Germinal center (tissue), 1 donor: ENCODE measurements at regions not wholly inside any gene's neighbourhood (a gene's known extent, or its start where the extent isn't known, plus 50 kb on each side); places are given as distances from the start of the nearest gene placed in this dataset.

Experiments
- DNase-seq: peaks from one replicate; pipeline ENCODE4 v3.0.0; 2012; ENCODE audit warnings: mixed read lengths, low spot score

DNA sequence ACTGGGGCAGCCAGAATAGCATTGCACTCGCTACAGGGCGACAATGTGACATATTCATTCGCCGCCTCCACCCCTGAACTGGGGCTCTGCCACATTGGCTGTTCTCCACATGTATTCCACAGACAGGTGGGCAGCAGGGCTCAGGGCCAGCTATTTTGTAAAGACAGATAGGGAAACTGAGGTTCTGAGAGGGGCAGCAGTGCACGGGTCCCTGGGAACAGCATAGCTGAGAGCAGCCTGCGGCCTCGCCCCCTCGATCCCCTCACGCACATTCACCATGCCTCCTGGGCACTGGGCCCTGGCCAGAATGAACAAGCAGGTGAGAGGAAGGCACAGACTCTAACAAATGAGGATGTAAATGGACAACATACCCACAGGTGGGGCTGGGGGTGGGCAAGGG lies 75.0 kb upstream of the SPATA12 start:
- no peak for DNase-seq

DNA sequence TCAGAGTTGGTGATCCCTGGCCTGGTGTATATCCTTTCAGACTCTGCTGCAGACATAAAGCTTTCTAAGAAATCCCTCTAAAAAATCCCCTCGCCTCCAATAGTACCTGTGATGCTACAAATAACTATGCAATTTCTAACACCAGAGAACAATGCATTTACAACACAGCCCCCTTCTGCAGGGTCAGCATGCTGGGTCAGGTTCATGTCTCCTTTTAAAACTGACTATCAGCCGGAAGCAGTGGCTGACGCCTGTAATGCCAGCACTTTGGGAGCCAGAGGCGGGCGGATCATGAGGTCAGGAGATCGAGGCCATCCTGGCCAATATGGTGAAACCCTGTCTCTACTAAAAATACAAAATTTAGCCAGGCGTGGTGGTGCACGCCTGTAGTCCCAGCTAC lies 77.0 kb upstream of the SPATA12 start:
- no peak for DNase-seq

DNA sequence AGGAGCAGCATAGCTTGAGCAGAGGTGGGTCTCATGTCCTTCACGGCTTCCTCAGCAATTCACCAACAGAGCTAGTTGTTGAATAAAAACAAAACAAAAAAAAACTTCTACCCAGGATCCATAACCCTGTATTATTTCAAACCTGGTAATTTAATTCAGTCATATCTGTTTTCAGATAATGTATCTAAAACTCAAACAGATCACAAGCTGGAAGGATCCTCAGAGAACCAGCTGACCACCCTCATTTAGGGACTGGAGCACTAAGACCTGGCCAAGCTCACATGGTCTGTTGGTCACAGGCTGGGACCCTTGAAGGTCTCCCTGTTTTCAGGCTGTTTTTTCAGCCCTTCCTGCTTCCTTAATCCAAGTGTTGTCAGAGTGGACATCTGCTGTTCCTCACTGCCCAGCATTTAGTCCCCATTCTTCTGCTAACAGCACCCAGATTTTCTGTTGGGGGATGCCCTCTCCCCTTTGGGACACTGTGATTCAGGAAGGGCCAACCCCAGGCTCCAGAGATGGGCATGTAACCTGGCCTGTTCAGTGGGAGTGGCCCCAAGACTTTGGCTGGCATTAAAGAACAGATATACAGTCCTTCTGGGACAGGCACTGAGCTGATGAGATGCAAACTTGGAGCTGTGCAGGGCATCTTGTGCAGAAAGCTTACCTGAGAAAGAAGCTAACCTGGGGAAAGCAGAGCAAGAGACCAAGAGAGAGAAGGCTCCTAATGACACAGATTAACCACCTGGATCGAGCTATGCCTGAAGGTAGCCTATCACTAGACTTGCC lies 78.8 kb upstream of the SPATA12 start:
- DNase-seq, result no peak

DNA sequence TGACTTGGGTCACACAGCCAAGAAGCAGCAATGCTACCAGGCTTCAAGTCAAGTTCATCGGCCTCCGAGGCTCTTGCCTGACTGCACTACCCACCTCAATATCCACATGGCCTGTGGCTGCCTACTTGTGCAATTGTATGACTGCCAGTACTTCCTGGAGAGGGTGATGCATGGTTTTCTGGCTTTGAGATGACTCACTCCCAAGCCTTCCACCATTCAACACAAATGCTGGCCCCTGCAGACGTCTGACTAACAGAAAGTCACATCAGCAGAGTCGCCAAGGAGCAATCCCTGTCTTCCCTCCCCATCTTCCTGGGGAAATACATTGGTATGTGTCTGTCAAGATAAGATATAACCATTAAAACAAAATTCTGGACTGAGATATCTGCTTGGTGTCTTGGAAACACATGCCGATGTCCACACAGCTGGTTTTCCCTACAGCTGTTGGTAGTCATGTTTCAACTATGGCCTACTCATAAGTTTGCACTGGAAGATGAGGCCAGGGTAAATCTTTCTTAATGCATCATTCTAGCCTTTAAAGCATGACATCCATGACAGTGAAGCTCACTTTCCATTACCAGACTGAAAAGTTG lies 79.6 kb upstream of the SPATA12 start:
- DNase-seq, result no peak

DNA sequence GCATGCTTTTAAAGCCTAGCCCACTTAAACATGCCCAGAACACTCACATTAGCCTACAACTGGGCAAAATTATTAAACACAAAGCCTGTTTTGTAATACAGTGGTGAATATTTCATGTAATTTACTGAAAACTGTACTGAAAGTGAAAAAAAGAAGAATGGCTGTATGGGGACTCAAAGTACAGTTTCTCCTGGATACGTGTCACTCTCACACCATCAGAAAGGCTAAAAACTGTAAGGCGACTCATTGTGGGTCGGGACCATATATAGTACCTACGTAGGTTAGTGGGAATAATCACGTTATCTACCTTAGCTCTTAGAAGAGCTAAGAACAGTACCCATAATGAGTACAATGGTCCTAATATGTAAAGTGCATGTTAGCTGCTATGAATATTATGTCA lies 80.2 kb upstream of the SPATA12 start:
- DNase-seq, result no peak

DNA sequence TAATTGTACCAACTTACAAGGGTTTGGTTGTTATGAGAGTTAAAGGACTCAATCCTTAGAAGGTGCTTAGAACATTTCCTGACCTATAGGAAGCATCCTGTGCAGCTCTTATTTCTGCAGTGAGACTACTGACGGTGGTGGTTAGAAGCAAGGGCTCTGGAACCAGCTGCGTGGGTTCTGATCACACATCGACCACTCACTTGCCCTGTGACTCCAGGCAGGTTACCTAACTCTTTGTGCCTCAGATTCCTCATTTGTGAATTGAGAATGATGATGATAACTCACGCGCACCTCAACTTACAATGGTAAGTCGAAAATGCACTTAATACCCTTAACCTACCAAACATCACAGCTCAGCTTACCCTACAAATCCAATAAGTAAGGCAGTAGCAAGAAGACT lies 80.7 kb upstream of the SPATA12 start:
- no peak for DNase-seq

DNA sequence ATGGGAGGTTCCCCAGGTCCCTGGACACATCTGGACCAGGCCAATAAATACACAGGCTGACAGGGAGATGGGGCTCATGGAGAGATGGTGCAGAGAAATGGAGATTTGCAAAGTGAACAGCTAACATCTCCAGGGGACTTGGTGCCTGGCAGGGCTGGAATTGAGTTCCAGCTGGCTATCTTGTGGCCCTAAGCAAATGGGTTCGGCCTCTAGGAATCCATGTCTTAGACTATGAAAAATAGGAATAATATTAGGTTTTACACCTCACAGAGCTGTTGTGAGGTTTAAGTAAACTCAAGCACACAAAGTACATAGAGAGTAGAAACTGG lies 82.9 kb upstream of the SPATA12 start:
- DNase-seq, result no peak

GRCh38 chr3:56976651-56977560 lies 83.6 kb upstream of the SPATA12 start:
- no peak for DNase-seq

- no peak for DNase-seq
Observed at GRCh38 chr3:56975567-56975966, 84.9 kb upstream of the SPATA12 start.

- DNase-seq, result no peak
Observed at GRCh38 chr3:56974247-56974930, 86.1 kb upstream of the SPATA12 start.

DNA sequence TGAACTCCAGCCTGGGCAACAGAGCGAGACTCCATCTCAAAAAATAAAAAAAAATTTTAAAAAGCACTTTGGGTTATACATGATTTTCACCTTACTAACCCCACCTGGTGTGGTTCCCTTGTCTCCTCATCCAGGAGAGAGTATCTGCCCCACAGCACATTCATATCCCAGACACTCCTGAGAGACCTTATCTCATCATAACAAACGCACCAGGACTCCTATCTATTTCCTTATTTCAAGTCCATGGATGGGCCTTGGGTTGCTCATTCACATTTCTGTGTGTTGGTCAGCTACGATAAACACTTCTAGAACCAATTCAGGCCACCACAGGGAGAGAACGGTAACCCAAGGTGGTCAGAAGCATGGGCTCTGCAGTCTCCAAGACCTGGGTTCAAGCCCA lies 88.6 kb upstream of the SPATA12 start:
- DNase-seq, result no peak

DNA sequence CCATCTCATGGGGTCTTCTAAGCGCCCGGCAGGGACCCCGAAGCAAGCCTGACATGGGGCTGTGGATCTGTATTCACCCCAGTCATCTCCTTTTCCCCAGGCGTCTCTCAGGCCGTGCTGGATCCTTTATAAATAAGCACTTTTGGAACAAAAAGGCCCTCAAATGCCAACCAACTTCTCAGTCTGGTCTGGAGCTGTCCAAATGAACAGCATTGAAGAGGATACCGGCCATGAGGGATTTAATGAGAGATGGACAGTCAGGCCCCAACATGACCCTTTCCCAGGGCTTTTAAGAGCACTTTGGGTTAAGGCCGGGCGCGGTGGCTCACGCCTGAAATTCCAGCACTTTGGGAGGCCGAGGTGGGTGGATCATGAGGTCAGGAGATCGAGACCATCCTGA lies 89.2 kb upstream of the SPATA12 start:
- no peak for DNase-seq

DNA sequence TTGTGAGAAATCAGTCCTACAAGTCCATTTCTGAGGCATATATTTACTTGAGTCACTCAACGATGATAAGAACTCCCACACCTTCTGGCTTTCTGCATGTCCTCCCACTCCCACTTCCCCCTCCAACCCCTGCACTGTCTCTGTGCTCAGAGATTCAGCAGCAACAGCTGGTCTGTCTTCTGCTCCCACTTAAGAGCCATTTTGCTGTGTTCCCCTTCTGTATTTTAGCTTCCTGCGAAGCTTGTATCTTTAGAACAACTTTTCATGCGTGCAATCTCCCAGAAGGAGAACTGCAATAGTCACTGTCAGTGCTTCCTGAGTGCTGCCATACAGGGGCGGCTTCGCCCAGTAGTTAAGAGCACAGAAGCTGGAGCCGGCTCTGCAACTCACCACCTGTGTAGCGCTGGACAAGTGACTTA lies 90.0 kb upstream of the SPATA12 start:
- no peak for DNase-seq

DNA sequence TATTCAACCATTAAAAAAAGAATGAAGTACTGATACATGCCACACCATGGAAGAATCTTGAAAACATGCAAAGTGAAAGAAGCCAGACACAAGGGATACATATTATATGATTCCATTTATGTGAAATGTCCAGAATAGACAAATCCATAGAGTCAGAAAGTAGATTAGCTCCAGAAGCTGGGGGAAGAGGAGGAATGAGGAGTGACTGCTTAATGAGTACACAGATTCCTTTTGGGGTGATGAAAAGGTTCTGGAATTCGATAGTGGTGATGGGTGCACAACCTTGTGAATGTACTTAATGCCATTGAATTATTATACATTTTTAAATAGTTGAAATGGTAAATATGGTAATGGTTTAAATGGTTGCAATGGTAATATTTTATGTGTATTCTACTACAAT lies 90.6 kb upstream of the SPATA12 start:
- no peak for DNase-seq

- no peak for DNase-seq
Observed at GRCh38 chr3:56966509-56966908, 94.0 kb upstream of the SPATA12 start.

GRCh38 chr3:56966104-56966503 lies 94.4 kb upstream of the SPATA12 start:
- no peak for DNase-seq

DNA sequence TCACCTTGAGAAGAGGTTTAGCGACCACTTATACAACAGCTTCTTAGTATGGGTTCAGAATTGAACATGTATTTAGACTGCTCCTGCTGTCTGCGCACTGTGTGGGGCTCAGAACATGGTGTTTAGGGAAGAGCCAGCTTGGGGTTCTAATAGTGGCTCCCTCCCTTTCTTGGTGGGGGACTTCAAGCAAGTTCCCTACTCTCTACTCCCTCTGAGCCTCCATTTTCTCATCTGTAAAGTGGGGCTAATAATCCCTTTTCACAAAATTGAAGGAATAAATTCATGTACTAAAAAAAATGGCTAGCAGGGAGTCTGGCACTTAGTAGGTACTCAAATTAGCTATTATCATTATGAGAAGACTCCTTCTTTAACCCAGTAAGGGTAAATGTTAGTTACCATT lies 97.5 kb upstream of the SPATA12 start:
- DNase-seq, result no peak

GRCh38 chr3:56962206-56962605 lies 98.3 kb upstream of the SPATA12 start:
- DNase-seq, result no peak

DNA sequence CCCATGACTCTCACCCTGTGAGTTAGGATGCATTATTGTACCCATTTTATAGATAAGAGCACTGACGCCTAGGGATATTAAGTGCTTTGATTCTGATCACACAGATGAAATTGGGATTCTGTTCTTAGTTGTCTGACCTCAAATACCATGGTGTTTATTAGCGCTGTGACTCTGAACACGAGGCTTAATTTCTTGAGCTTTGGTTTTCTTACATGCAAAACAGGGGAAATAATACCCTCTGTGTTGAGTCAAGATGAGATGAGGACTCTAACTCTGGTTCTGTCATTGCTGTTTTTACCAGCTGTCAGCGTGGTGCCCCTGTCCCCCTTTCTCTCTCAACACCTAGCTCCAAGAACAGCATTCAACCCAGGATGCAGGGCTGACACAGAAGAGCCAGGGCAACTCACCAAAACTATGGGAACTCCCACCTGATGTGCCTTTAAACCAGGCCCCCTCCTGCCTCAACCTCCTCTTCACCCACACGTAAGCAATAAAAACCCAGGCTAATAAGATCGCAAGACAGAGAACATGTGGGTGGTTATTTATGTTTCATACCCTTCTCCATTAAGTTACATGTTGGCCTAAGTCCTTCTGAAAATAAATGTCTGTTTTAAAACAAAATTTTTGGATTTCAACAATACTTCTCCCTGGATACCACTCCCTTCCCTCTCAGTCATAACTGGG lies 100.1 kb upstream of the SPATA12 start:
- no peak for DNase-seq

DNA sequence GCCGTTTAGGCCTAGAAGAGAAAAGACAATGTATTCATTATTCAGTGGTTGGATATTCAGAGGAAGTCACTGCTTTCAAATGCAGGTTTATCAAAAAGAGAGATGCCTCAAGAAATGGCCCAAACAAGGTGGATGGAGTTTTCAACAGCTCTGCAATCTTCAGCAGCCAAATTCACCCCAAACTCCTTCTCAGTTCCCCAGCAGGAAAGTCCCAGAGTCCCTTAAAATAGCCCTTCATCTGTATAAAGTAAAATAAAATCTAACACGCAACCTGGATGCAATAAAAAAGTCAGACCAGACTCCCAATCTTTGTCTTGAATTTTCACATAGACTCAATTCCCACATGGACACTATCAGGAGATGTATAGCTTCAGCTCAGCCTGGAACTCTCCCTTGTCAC lies 101.6 kb upstream of the SPATA12 start:
- DNase-seq, result no peak

DNA sequence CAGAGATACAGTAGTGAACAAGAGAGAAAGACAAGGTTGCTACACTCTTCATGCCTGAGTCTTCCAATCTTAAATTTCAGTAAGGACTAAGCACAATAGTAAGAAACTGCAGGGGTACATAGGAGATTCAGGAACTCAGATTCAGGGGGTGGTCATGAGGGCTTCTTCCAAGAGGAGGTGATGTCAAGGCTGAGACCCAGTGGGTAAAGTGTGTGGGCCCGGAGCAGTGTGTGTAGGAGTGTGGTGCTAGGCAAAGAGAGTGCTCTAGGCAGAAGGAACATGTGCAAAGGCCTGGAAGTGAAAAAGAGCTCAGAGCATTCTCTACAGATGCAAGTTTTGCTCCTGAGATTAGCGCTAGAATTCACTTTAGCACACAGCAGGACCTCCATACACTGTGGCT lies 102.9 kb upstream of the SPATA12 start:
- no peak for DNase-seq

DNA sequence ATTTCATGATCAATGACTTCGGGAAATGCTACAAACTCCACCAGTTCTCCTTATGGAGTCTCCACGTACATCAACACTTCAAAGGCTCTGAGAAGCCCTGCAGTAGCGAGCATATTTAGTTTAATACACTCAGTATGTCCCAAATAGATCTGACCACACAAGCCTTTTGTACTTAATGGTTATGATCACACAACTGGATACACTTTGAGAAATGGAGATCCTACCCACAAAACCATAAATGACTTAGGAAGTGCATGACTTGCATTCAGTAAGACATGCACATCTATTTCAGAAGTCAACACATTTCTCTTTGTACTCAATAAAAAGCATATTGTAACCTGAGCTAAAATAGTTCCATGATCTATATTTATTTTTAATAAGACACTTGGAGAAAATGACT lies 103.6 kb upstream of the SPATA12 start:
- no peak for DNase-seq
